Motor neuron (in vitro differentiated cells): ENCODE measurements at regions not wholly inside any gene's neighbourhood (a gene's known extent, or its start where the extent isn't known, plus 50 kb on each side); places are given as distances from the start of the nearest gene placed in this dataset.
"Not testable (repeated sequence)": the region's sequence is repeated elsewhere in the genome, so short reads cannot be mapped to it uniquely, and the experiment has no call there.

Experiments
- ATAC-seq, 8 experiments: fragments of 200-7000 bp; cut with Tn5 transposase; replicated peaks in 6 of 8; 2 replicates each; pipeline ENCODE4 v1.8.0; 2021; ENCODE audit warnings: mild to moderate bottlenecking in 8 of 8, moderate library complexity in 8 of 8
- H3K27ac ChIP-seq, 2 donors: fragments of 250-450 bp; sonication (Bioruptor Pico); 2 replicates each; pipeline ENCODE4 v1.9.0; 2021; ENCODE audit warnings: antibody characterized with exemption in 2 of 2, mild to moderate bottlenecking in 2 of 2, moderate library complexity in 1 of 2
- H3K4me1 ChIP-seq, 2 donors: fragments of 250-450 bp; sonication (Bioruptor Pico); replicated peaks in 1 of 2; 2 replicates each; pipeline ENCODE4 v1.6.1; 2021; ENCODE audit warnings: antibody characterized with exemption in 2 of 2, mild to moderate bottlenecking in 2 of 2, moderate library complexity in 1 of 2
- H3K4me3 ChIP-seq, 5 donors: fragments of 250-450 bp; sonication (Bioruptor Pico); 2 replicates each; pipeline ENCODE4 v1.9.0; 2021; ENCODE audit warnings: antibody characterized with exemption in 5 of 5, mild to moderate bottlenecking in 5 of 5, moderate library complexity in 4 of 5
- WGBS, 10 experiments: fragments of 450-650 bp; shearing (Covaris generic); methylation state at CpG; one replicate each; pipeline ENCODE4 v1.0.0; 2022; 5-methylcytosine and 5-hydroxymethylcytosine counted together
- in situ Hi-C, 9 experiments: fragments of 400-800 bp; cut with MboI; loops; one replicate each; pipeline ENCODE4 v1.15.0; 2021; ENCODE audit warnings: low sequenced_read_pairs in 9 of 9, low pct_unique_long_range_greater_than_20kb in 2 of 9; ENCODE audit not compliant: unreplicated experiment in 9 of 9

DNA sequence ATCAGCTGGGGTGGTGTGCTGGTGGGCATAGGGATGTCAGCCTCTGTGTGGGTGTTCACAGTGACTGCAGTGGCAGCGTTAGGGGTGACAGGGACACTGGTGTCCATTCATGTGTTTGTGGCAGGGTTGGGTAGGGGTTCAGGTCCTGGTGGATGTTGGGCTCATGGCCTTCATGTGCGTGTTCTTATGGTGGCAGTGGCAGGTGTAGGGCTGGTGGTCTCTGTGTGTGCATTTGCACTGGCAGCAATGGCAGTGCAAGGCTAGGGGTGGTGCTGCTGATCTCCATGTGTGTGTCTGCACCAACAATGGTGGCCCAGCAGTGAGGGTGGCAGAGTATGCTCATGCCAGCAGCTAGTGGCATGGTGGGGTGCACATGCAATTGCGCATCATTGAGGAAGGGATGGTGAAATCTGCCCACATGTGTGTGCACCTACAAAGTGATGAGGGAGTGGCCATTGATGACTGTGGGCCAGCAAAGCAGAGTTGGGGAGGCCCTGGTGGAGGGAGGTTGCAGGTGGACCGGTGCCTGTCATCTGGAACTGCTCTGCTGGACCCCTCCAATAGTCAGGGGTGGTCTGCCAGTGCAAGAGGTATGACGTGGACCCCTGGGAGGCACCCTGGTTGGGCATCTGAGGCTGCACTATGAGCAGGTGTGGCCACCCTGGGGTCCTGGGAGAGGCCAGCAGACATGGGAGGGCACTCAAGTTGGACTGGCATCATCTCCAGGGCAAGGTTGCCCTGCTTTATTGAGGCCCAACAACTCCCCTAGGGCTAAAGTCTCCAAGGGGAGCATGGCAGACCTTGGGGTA is 182.9 kb downstream of the TTC6 start:
- 74 to 100% (median 100%) methylated on average over 1 to 2 of the region's 5 CpGs; no CpG with 5 or more reads in 5 of the 10 experiments for WGBS, 10 experiments
- in situ Hi-C loops: no loop called here
- Histone ChIP-seq H3K4me3 (no peak overlapping the region), H3K4me1 (no peaks in the 10 kb centered on the region), H3K27ac (no peak overlapping the region)
- no peak for ATAC-seq

DNA sequence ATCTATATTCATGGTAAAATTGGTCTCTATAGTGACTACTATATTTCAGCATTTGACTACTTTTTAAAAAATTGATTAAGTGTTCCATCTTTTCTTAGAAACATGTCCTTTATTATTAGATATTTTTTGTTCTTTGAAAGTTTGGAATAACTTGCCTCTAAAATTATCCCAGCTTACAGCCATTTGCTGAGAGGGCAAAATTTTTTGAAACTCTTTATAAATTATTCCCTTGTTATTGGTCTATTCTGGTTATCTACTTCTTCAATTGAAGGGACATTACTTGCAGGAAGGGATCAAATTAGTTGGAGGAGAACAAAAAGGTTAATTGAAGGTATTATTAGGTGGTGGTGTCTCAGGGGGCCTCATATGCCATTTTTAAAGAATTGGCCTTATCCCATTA is 184.1 kb downstream of the TTC6 start:
- in situ Hi-C loops: no loop called here
- no peak overlapping the region for H3K27ac ChIP-seq
- ATAC-seq: no peak
- no peaks in the 10 kb centered on the region for H3K4me1 ChIP-seq
- no peak overlapping the region for H3K4me3 ChIP-seq

DNA sequence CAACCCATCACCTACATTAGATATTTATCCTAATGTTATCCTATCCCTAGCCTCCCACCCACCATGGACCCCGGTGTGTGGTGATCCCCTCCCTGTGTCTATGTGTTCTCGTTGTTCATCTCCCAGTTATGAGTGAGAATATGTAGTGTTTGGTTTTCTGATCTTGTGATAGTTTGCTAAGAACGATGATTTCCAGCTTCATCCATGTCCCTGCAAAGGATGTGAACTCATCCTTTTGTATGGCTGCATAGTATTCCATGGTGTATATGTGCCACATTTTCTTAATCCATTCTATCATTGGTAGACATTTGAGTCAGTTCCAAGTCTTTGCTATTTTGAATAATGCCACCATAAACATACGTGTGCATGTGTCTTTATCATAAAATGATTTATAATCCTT is 185.3 kb downstream of the TTC6 start:
- ATAC-seq, H3K4me3 ChIP-seq, H3K27ac ChIP-seq, in situ Hi-C loops, H3K4me1 ChIP-seq: not testable (repeated sequence)
- WGBS, 10 experiments: 33 to 90% (median 70%) methylated on average over 1 to 4 of the region's 4 CpGs; no CpG with 5 or more reads in 2 of the 10 experiments

DNA sequence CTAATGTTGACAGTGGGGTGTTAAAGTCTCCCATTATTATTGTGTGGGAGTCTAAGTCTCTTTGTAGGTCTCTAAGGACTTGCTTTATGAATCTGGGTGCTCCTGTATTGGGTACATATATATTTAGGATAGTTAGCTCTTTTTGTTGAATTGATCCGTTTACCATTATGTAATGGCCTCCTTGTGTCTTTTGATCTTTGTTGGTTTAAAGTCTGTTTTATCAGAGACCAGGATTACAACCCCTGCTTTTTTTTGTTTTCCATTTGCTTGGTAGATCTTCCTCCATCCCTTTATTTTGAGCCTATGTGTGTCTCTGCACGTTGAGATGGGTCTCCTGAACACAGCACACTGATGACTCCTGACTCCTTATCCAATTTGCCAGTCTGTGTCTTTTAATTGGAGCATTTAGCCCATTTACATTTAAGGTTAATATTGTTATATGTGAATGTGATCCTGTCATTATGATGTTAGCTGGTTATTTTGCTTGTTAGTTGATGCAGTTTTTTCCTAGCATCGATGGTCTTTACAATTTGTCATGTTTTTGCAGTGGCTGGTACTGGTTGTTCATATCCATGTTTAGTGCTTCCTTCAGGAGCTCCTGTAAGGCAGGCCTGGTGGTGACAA is 188.9 kb downstream of the TTC6 start:
- in situ Hi-C loops, H3K4me3 ChIP-seq, H3K27ac ChIP-seq, H3K4me1 ChIP-seq, ATAC-seq: not testable (repeated sequence)
- WGBS, 10 experiments: 0 to 100% (median 80%) methylated on average over 1 to 3 of the region's 3 CpGs; no CpG with 5 or more reads in 3 of the 10 experiments

DNA sequence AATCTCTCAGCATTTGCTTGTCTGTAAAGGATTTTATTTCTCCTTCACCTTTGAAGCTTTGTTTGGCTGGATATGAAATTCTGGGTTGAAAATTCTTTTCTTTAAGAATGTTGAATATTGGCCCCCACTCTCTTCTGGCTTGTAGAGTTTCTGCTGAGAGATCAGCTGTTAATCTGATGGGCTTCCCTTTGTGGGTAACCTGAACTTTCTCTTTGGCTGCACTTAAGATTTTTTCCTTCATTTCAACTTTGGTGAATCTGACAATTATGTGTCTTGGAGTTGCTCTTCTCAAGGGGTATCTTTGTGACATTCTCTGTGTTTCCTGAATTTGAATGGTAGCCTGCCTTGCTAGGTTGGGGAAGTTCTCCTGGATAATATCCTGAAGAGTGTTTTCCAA is 189.4 kb downstream of the TTC6 start:
- H3K4me3 ChIP-seq, H3K27ac ChIP-seq, ATAC-seq, in situ Hi-C loops, H3K4me1 ChIP-seq: not testable (repeated sequence)

DNA sequence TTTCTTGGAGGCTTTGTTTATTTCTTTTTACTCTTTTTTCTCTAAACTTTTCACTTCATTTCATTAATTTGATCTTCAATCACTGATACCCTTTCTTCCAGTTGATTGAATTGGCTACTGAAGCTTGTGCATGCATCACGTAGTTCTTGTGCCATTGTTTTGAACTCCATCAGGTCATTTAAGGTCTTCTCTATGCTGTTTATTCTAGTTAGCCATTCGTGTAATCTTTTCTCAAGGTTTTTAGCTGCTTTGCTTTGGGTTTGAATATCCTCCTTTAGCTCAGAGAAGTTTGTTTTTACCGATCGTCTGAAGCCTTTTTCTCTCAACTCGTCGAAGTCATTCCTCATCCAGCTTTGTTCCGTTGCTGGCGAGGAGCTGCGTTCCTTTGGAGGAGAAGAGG is 189.9 kb downstream of the TTC6 start:
- H3K4me1 ChIP-seq, in situ Hi-C loops, ATAC-seq, H3K4me3 ChIP-seq, H3K27ac ChIP-seq: not testable (repeated sequence)
- 34 to 89% (median 69%) methylated on average over 2 to 9 of the region's 9 CpGs; no CpG with 5 or more reads in 1 of the 10 experiments for WGBS, 10 experiments

DNA sequence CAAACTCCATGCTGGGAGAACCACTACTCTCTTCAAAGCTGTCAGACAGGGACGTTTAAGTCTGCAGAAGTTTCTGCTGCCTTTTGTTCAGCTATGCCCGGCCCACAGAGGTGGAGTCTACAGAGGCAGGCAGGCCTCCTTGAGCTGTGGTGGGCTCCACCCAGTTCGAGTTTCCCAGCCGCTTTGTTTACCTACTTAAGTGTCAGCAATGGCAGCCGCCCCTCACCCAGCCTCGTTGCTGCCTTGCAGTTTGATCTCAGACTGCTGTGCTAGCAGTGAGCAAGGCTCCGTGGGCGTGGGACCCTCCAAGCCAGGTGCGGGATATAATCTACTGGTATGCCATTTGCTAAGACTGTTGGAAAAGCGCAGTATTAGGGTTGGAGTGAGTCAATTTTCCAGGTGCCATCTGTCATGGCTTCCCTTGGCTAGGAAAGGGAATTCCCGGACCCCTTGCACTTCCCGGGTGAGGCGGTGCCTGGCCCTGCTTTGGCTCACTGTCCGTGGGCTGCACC is 190.7 kb downstream of the TTC6 start:
- H3K27ac ChIP-seq, in situ Hi-C loops, ATAC-seq, H3K4me3 ChIP-seq, H3K4me1 ChIP-seq: not testable (repeated sequence)
- WGBS, 10 experiments: 0 to 100% (median 85%) methylated on average over 1 to 7 of the region's 14 CpGs; no CpG with 5 or more reads in 2 of the 10 experiments

DNA sequence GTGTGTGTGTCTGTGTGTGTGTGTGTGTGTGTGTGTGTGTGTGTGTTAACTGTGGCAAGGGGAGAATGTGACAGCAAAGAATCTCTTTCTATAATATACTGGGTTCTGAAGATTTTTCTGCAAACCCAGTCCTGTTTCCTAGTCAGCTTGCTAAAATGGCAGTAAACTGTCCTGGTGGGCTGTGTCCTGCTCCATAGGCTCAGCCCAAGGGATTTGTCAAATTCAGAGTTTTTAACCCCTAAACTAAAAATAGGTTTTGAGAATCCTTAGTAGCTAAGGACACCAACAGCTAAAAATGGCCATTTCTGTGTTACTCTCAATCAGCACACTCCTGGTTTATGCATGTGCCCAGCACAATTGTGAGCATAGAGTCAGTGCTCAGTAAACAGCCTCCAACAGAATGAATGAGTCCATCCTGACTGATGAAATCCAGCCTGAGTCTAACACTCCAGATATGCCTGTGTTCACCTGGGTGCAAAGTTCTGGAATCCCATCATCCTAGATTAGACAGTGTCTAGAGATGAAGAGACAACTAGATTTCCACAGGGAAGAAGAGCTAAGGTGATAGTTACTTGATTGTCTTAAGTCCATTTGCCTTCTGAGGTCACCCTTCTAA is 192.6 kb downstream of the TTC6 start:
- Histone ChIP-seq H3K27ac (no peak overlapping the region), H3K4me1 (no peaks in the 10 kb centered on the region), H3K4me3 (no peak overlapping the region)
- no peak for ATAC-seq
- in situ Hi-C loops: no loop called here

DNA sequence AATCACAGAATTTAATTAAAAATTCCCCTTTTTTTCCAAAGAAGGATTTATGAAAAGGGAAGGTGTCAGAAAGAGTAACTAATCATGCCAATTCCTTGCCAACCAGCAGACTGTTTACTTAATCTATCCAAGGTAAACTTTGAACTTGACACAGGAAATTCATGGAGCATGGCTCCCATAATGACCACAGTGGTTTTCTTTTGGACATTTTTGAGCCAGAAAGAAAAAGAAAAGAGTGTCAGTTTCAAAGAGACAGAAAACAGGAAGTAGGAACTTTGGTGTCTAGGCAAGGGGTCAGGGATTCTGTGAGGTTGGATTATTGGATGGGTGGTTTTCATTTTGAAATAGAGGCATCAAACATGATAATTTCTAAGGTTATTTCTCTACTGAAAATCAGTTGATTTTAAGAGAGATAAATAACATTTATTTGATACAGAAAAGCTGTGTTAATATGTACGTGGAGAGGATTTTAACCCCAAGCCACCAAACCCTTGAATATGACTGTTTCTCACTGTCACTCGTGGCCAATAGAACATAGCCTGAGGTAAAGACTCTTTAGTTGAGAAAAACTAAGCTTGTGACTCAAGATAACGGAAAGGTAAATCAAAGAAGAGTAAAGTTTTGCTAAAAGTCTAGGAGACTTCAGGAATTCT is 196.1 kb downstream of the TTC6 start:
- in situ Hi-C loops: no loop called here
- no peak for ATAC-seq
- WGBS, 10 experiments: 17 to 100% (median 70%) methylated on average over 1 to 3 of the region's 3 CpGs; no CpG with 5 or more reads in 1 of the 10 experiments
- no peak overlapping the region for H3K4me3 ChIP-seq
- H3K27ac ChIP-seq: no peak overlapping the region
- no peaks in the 10 kb centered on the region for H3K4me1 ChIP-seq

DNA sequence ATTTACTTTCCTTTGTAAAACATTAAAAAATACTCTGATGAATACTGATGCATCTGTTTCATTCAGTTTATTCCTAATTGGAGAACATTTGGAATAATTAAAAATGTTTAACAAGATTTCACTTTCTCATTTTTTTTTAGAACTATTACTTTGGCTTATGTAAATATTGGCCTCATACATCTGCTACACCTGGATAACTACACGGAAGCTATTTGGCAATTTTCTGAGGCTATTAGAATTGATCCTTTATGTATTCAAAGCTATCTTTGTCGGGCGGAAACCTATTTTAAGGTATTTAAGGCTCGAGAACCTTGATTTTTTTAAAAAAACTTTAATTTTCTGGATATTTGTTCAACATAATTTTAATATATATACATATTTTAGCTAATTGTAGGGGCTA is 196.7 kb downstream of the TTC6 start:
- no peaks in the 10 kb centered on the region for H3K4me1 ChIP-seq
- no peak overlapping the region for H3K27ac ChIP-seq
- no peak overlapping the region for H3K4me3 ChIP-seq
- WGBS, 10 experiments: 49 to 100% (median 84%) methylated on average over 1 to 4 of the region's 4 CpGs
- in situ Hi-C loops: no loop called here
- no peak for ATAC-seq

DNA sequence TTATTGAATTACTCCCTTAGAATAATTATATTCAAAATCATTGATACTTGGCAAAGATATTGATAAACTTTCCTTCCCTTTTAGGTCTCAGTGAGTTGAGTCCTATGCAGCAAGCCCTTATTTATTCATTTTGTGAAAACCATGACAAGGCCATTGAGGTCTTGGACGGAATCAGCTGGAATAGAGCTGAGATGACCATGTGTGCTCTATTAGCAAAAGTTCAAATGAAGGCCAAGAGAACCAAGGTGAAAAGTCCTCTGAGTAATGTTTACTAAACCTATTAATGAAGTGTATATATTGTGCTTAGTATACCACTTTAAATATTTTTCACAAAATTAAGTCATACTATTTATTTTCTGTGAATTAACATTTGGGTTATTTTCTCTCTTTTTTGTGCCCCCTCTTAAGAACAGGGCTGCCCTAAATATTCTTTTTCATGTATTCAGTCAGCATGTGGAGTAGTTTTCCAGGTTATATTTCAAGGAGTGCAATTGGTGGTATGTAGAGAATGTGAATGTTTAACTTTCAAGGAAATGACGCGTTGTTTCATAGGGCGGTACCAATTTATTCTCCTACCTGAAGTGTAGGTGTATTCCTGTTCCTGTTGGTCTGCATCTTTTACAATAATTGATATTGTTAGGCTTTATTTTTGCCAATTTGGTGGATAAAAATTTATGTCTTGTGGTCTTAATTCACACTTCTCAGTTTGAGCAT is 201.4 kb downstream of the TTC6 start:
- 14 to 100% (median 75%) methylated on average over 1 to 4 of the region's 4 CpGs; no CpG with 5 or more reads in 1 of the 10 experiments for WGBS, 10 experiments
- no peak for ATAC-seq
- H3K4me1 ChIP-seq: no peaks in the 10 kb centered on the region
- no peak overlapping the region for H3K4me3 ChIP-seq
- in situ Hi-C loops: no loop called here
- H3K27ac ChIP-seq: no peak overlapping the region

DNA sequence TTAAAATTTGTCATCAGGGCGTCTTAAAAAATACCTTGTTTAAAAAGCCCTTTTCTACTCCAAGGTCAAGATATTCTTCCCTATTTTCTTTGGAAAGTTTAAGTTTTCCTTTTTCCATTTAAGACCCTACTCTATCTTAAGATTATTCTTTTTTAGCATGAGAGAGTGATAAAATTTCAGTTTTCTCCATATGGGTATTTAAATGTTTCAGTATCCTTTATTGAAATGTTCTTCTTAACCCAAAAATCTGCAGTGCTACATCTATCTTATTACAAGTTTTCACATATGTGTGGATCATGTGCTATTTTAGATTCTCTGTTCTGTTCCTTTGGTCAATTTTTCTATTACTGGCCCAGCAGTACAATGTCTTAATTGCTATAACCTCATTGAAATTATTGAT is 202.2 kb downstream of the TTC6 start:
- H3K27ac ChIP-seq: no peak overlapping the region
- in situ Hi-C loops: no loop called here
- H3K4me1 ChIP-seq: no peaks in the 10 kb centered on the region
- 0 to 100% (median 0%) methylated on average over 1 of the region's 1 CpG for WGBS, 10 experiments
- ATAC-seq: no peak
- H3K4me3 ChIP-seq: no peak overlapping the region

DNA sequence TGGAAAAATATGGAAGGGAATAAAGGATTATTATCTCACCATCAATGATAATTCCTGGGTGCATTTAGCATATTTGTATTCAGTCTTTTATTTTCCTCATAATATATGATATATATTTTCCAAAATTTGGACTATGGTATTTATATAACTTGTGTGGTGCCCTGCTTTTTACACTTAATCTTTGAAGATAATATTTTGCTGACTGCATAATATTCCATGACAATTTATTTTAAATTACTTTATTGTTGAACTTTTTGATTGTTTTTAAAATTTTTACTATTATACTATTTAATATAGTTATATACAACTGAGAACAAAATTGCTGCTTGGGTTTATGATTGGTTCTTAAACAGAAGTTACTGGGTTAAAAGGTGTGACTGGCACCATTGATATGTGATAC is 212.3 kb downstream of the TTC6 start:
- no peak overlapping the region for H3K4me3 ChIP-seq
- no peak for ATAC-seq
- in situ Hi-C loops: no loop called here
- no peak overlapping the region for H3K27ac ChIP-seq
- H3K4me1 ChIP-seq: peaks cover 0 to 14% of the 10 kb centered on the region in 2 donors
